Astrocyte (in vitro differentiated cells and primary cell): ENCODE measurements at regions not wholly inside any gene's neighbourhood (a gene's known extent, or its start where the extent isn't known, plus 50 kb on each side); places are given as distances from the start of the nearest gene placed in this dataset.

Source experiments
- DNase-seq: peaks from one replicate; pipeline ENCODE4 v3.0.0-alpha.2; 2010; ENCODE audit warnings: low read depth
- FAIRE-seq: peaks from 2 replicates; lab custom pipeline; 2011; peaks lifted over from hg19 to GRCh38; lab: Jason Lieb, UNC
- H2AFZ ChIP-seq: 2 replicates; pipeline ENCODE4 v1.6.0; 2012; ENCODE audit warnings: low read depth, low read length, inconsistent platforms
- H3K27ac ChIP-seq: 2 replicates; pipeline ENCODE4 v1.5.1; 2011; ENCODE audit warnings: low read depth, low read length, inconsistent platforms
- H3K27me3 ChIP-seq: 2 replicates; pipeline ENCODE4 v1.6.0; 2011; ENCODE audit warnings: low read length, inconsistent platforms; ENCODE audit not compliant: insufficient read depth
- H3K36me3 ChIP-seq: 2 replicates; pipeline ENCODE4 v1.5.1; 2011; ENCODE audit warnings: low read length, inconsistent platforms; ENCODE audit not compliant: insufficient read depth
- H3K4me1 ChIP-seq: 2 replicates; pipeline ENCODE4 v1.5.1; 2011; ENCODE audit warnings: low read length, inconsistent platforms; ENCODE audit not compliant: insufficient read depth
- H3K4me2 ChIP-seq: 2 replicates; pipeline ENCODE4 v1.6.0; 2012; ENCODE audit warnings: low read length, inconsistent platforms
- H3K4me3 ChIP-seq: 2 replicates; pipeline ENCODE4 v1.5.1; 2011; ENCODE audit warnings: low read depth, mild to moderate bottlenecking, low read length, inconsistent platforms; ENCODE audit not compliant: insufficient read depth
- H3K79me2 ChIP-seq: 2 replicates; pipeline ENCODE4 v1.6.0; 2012; ENCODE audit warnings: mild to moderate bottlenecking, low read length, inconsistent platforms; ENCODE audit not compliant: insufficient read depth
- H3K9ac ChIP-seq: 2 replicates; pipeline ENCODE4 v1.6.0; 2012; ENCODE audit warnings: mild to moderate bottlenecking, low read length, inconsistent platforms
- H3K9me3 ChIP-seq: 2 replicates; pipeline ENCODE4 v1.5.1; 2012; ENCODE audit warnings: low read depth, mild to moderate bottlenecking, low read length, inconsistent platforms; ENCODE audit not compliant: insufficient read depth
- H4K20me1 ChIP-seq: 2 replicates; pipeline ENCODE4 v1.6.0; 2012; ENCODE audit warnings: low read length, inconsistent platforms; ENCODE audit not compliant: insufficient read depth
- H3K27ac Mint-ChIP-seq: one replicate; pipeline ENCODE4 v1.8.0; 2021; ENCODE audit warnings: mild to moderate bottlenecking, mixed read lengths; ENCODE audit not compliant: unreplicated experiment
- H3K27me3 Mint-ChIP-seq: one replicate; pipeline ENCODE4 v1.8.0; 2021; ENCODE audit warnings: low read depth, mixed read lengths; ENCODE audit not compliant: unreplicated experiment
- H3K36me3 Mint-ChIP-seq: one replicate; pipeline ENCODE4 v1.8.0; 2021; ENCODE audit warnings: low read depth, mixed read lengths; ENCODE audit not compliant: unreplicated experiment
- H3K4me1 Mint-ChIP-seq: one replicate; pipeline ENCODE4 v1.8.0; 2021; ENCODE audit warnings: low read depth, mixed read lengths; ENCODE audit not compliant: unreplicated experiment
- H3K4me3 Mint-ChIP-seq: one replicate; pipeline ENCODE4 v1.8.0; 2021; ENCODE audit warnings: mild to moderate bottlenecking, moderate library complexity, mixed read lengths; ENCODE audit not compliant: unreplicated experiment
- H3K9me3 Mint-ChIP-seq: one replicate; pipeline ENCODE4 v1.8.0; 2021; ENCODE audit warnings: mild to moderate bottlenecking, mixed read lengths; ENCODE audit not compliant: unreplicated experiment
- CTCF ChIP-seq: IDR thresholded peaks from 2 replicates; pipeline ENCODE4 v1.5.1; 2011; ENCODE audit warnings: low read depth, mild to moderate bottlenecking, inconsistent platforms, low read length, moderate library complexity; ENCODE audit not compliant: insufficient read depth
- EZH2 ChIP-seq: IDR thresholded peaks from 2 replicates; pipeline ENCODE4 v1.6.1; 2012; ENCODE audit warnings: mild to moderate bottlenecking, low read length, inconsistent platforms; ENCODE audit not compliant: insufficient read depth

GRCh38 chr20:51298141-51298749 lies 244.3 kb downstream of the NFATC2 start:
- H3K4me3 ChIP-seq = no peak overlapping the region
- peaks cover 11% of the 10 kb centered on the region for H3K9me3 ChIP-seq
- Mint-ChIP-seq H3K4me1 (no peaks in the 10 kb centered on the region), H3K36me3 (no peaks in the 10 kb centered on the region), H3K27me3 (peaks cover 6% of the 10 kb centered on the region), H3K9me3 (peaks cover 16% of the 10 kb centered on the region), H3K27ac (no peak overlapping the region), H3K4me3 (no peak overlapping the region)
- H3K4me1 ChIP-seq = no peaks in the 10 kb centered on the region
- no peak overlapping the region for H3K27ac ChIP-seq
- no peak overlapping the region for H3K9ac ChIP-seq
- no peak overlapping the region for H2AFZ ChIP-seq
- no peak overlapping the region for H3K4me2 ChIP-seq
- no peaks in the 10 kb centered on the region for H3K36me3 ChIP-seq
- DNase-seq (no peak), FAIRE-seq (no peak)
- H3K79me2 ChIP-seq = no peaks in the 10 kb centered on the region
- H4K20me1 ChIP-seq = no peaks in the 10 kb centered on the region
- no peaks in the 10 kb centered on the region for H3K27me3 ChIP-seq
- TF ChIP-seq EZH2 (no peak), CTCF (no peak)

- Histone ChIP-seq H3K9ac (no peak overlapping the region), H3K9me3 (no peaks in the 10 kb centered on the region), H3K4me3 (no peak overlapping the region), H4K20me1 (no peaks in the 10 kb centered on the region), H3K4me1 (peaks cover 4% of the 10 kb centered on the region), H3K36me3 (no peaks in the 10 kb centered on the region), H3K4me2 (no peak overlapping the region), H3K79me2 (no peaks in the 10 kb centered on the region), H3K27me3 (no peaks in the 10 kb centered on the region), H2AFZ (no peak overlapping the region), H3K27ac (no peak overlapping the region)
- FAIRE-seq (no peak), DNase-seq (no peak)
- TF ChIP-seq CTCF = no peak
- TF ChIP-seq EZH2 = no peak
- Mint-ChIP-seq H3K9me3 (peaks cover 16% of the 10 kb centered on the region), H3K4me1 (peaks cover 10% of the 10 kb centered on the region), H3K27ac (no peak overlapping the region), H3K27me3 (peaks cover 7% of the 10 kb centered on the region), H3K36me3 (peaks cover 2% of the 10 kb centered on the region), H3K4me3 (no peak overlapping the region)
Measured at GRCh38 chr20:51287628-51288413, 254.7 kb downstream of the NFATC2 start.

DNA sequence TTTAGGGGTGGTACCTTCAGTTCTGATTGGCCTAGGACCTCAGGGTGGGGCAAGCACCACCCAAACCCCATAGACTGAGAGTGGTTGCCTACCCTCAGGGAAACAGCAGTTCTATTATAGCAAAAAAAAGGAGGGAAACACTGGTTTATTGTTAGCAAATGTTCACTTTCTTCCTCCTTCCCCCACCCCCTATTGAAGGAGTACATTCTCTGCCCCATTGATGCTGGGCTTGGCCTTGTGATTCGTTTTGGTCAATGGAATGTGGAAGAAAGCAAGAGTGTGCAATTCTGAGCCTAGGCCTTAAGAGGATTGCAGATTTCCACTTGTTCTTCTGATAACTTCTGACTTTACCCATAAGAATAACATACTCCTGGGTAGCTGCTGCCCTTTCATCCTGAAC lies 255.8 kb downstream of the NFATC2 start:
- Histone ChIP-seq H3K27me3 (no peaks in the 10 kb centered on the region), H3K4me1 (peaks cover 4% of the 10 kb centered on the region), H3K36me3 (no peaks in the 10 kb centered on the region), H4K20me1 (no peaks in the 10 kb centered on the region), H3K4me3 (no peak overlapping the region), H3K4me2 (no peak overlapping the region), H2AFZ (no peak overlapping the region), H3K9ac (no peak overlapping the region), H3K27ac (no peak overlapping the region), H3K79me2 (no peaks in the 10 kb centered on the region), H3K9me3 (no peaks in the 10 kb centered on the region)
- Mint-ChIP-seq H3K27me3 (peaks cover 4% of the 10 kb centered on the region), H3K27ac (no peak overlapping the region), H3K4me3 (no peak overlapping the region), H3K36me3 (peaks cover 2% of the 10 kb centered on the region), H3K4me1 (peaks cover 10% of the 10 kb centered on the region), H3K9me3 (peaks cover 13% of the 10 kb centered on the region)
- TF ChIP-seq EZH2 (no peak), CTCF (no peak)
- FAIRE-seq (no peak), DNase-seq (no peak)
